ENCODE measurements at regions not wholly inside any gene's neighbourhood (a gene's known extent, or its start where the extent isn't known, plus 50 kb on each side); places are given as distances from the start of the nearest gene placed in this dataset.
A peak's percentile ranks its signal among the peaks of the same experiment; 100 is the strongest.

- no peak for DNase-seq
- TF ChIP-seq CTCF (IDR thresholded peaks at IDR 0.05) = no peak
- intact Hi-C loops (cut with DNase I; ENCODE audit: low total_unique reads) = loop anchor here (5.0 kb wide), 1 partner anchor 1505 kb away; no protein-coding TSS in a partner anchor
These were observed 334.7 kb upstream of the SLC39A10 start for GRCh38 chr2:195322324-195322723.

GRCh38 chr2:195320413-195320973 lies 336.5 kb upstream of the SLC39A10 start:
- no peaks in the 10 kb centered on the region for H3K9me3 ChIP-seq
- TF ChIP-seq CTCF (IDR thresholded peaks at IDR 0.05) = no peak
- no peaks in the 10 kb centered on the region for H3K36me3 ChIP-seq
- no peaks in the 10 kb centered on the region for H3K27me3 ChIP-seq
- intact Hi-C loops (cut with DNase I; ENCODE audit: low total_unique reads) = loop anchor here (5.0 kb wide), 1 partner anchor 1507 kb away; no protein-coding TSS in a partner anchor
- DNase-seq = no peak
- H3K4me1 ChIP-seq = no peaks in the 10 kb centered on the region
- no peak overlapping the region for H3K4me3 ChIP-seq
- H3K27ac ChIP-seq = no peak overlapping the region

More at GRCh38 chr2:195322324-195322723, 334.7 kb upstream of the SLC39A10 start:
- H3K27me3 ChIP-seq = no peaks in the 10 kb centered on the region
- H3K4me3 ChIP-seq = no peak overlapping the region
- no peaks in the 10 kb centered on the region for H3K36me3 ChIP-seq
- H3K9me3 ChIP-seq = no peaks in the 10 kb centered on the region
- H3K4me1 ChIP-seq = no peaks in the 10 kb centered on the region
- H3K27ac ChIP-seq = no peak overlapping the region

GRCh38 chr2:195319548-195320412 lies 337.2 kb upstream of the SLC39A10 start:
- intact Hi-C loops (cut with DNase I; ENCODE audit: low total_unique reads) = loop anchor here (5.0 kb wide), 1 partner anchor 1508 kb away; no protein-coding TSS in a partner anchor
- Histone ChIP-seq H3K4me1 (no peaks in the 10 kb centered on the region), H3K36me3 (no peaks in the 10 kb centered on the region), H3K9me3 (no peaks in the 10 kb centered on the region), H3K4me3 (no peak overlapping the region), H3K27me3 (no peaks in the 10 kb centered on the region), H3K27ac (no peak overlapping the region)
- TF ChIP-seq CTCF (IDR thresholded peaks at IDR 0.05) = no peak
- DNase-seq = no peak

GRCh38 chr2:195319112-195319460 lies 337.9 kb upstream of the SLC39A10 start:
- Histone ChIP-seq H3K36me3 (no peaks in the 10 kb centered on the region), H3K27ac (no peak overlapping the region), H3K4me3 (no peak overlapping the region), H3K9me3 (no peaks in the 10 kb centered on the region), H3K27me3 (no peaks in the 10 kb centered on the region), H3K4me1 (no peaks in the 10 kb centered on the region)
- DNase-seq = no peak
- no peak for TF ChIP-seq CTCF (IDR thresholded peaks at IDR 0.05)
- intact Hi-C loops (cut with DNase I; ENCODE audit: low total_unique reads) = no loop called here

- Histone ChIP-seq H3K27ac (no peak overlapping the region), H3K9me3 (no peaks in the 10 kb centered on the region), H3K4me1 (no peaks in the 10 kb centered on the region), H3K4me3 (no peak overlapping the region), H3K27me3 (no peaks in the 10 kb centered on the region), H3K36me3 (no peaks in the 10 kb centered on the region)
- no peak for DNase-seq
- intact Hi-C loops (cut with DNase I; ENCODE audit: low total_unique reads) = no loop called here
- TF ChIP-seq CTCF (IDR thresholded peaks at IDR 0.05) = peak; percentile 20 to 49
These were observed 338.4 kb upstream of the SLC39A10 start for GRCh38 chr2:195318440-195319111.

Data from tibial artery (tissue), 4 donors.